Neural progenitor cell (in vitro differentiated cells): ENCODE measurements at regions not wholly inside any gene's neighbourhood (a gene's known extent, or its start where the extent isn't known, plus 50 kb on each side); places are given as distances from the start of the nearest gene placed in this dataset.

Source experiments
- CTCF ChIP-seq: fragments of 200-600 bp; sonication (generic); IDR thresholded peaks from 2 replicates; pipeline ENCODE4 v1.5.1; 2017; ENCODE audit warnings: antibody characterized with exemption, mild to moderate bottlenecking
- EZH2 ChIP-seq: fragments of 200-600 bp; sonication (generic); IDR thresholded peaks from 2 replicates; pipeline ENCODE4 v1.6.1; 2017; ENCODE audit warnings: antibody characterized with exemption, mild to moderate bottlenecking, moderate library complexity

GRCh38 chr15:20272422-20273184 lies 269.0 kb downstream of the GOLGA6L6 start:
- TF ChIP-seq EZH2, result no peak
- TF ChIP-seq CTCF, result no peak
